Fibroblast of upper back skin (primary cell): ENCODE measurements at regions not wholly inside any gene's neighbourhood (a gene's known extent, or its start where the extent isn't known, plus 50 kb on each side); places are given as distances from the start of the nearest gene placed in this dataset.
"Not testable (repeated sequence)": the region's sequence is repeated elsewhere in the genome, so short reads cannot be mapped to it uniquely, and the experiment has no call there.

Experiments
- DNase-seq: peaks from one replicate; pipeline ENCODE4 v3.0.0-alpha.2; 2013

DNA sequence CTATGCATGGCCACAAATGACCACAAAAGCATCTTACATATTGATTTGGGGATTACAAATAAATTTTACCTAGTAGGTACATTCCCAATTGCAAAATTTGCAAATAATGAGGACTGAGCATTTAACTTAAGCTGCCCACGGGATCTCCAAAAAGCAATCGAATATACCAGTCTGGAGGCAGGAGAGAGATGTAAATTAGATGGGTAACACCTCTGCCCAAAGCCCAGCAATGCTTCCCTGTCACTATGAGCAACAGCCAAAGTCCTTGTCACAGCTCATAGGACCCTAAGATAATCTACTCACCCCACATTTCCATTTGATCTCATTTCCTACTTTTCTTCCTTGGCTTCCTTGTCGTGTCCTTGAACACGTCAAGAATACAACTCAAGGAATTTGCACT is 172.2 kb downstream of the SUCLG1 start:
- DNase-seq = no peak

DNA sequence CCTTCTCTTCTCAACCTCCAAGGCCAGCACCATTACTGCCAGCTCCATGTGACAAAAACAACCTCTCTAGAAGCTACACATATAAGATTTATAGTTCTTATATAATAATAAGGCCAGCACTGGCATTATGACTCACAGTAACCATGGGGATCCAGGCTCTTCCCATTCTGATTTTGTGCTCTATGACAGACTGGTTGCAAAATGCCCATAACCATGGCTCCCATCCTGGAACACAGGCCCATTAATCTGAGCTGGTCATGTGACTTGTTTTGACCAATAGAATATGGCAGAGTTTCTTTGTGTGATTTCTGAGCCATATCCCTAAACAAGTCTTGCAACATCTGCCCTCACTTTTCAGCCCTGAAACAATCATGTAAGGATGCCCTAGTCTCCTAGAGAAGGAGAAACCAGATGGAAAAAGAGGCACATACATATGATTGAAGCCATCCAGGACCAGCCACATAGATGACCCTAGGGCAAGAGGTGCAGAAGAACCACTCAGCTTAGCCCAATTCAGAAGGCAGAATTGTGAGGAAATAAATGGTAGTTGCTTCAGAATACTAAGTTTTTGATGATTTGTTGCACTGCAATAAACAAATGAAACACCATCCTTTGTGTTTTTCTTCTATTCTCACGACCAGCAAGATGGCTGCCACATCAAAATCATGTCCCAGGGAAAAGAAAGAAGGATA is 173.9 kb downstream of the SUCLG1 start:
- DNase-seq = no peak

DNA sequence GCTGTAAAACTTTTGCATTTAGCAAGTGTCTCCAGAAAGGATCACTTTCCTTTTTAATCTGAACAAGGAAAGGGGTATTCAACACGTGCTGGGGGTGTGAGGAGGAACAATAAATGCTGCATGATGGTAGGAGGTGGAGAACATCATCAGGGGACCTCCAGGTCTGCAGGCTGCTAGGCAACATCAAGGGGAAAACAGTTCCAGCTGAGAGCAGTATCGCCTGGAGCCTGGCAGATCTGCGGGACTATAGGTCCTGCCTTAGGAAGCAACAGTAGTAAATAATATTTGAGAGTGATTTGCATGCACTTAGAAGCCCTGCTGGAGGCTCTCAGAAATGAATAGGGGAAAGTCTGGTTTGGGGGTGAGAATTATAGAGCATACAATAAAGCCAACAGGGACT is 175.6 kb downstream of the SUCLG1 start:
- DNase-seq = no peak

DNA sequence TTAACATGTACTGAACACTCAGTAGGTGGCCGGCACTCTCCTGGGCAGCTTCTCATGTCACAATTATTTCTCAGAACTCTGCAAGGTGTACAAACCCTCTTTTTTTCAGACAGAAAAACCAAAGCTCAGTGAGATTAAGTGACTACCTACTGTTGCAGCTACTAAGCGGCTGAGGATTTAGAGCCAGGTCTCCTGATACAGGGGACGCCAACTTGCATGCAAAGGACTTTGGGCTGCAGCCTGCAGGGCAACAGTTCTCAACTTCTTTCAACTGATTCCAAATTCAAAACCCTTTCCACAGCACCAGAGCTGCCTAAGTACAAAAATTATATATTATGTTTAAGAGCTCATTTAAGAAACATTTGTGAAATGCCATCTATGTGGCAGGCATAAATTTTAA is 177.6 kb downstream of the SUCLG1 start:
- DNase-seq = no peak

DNA sequence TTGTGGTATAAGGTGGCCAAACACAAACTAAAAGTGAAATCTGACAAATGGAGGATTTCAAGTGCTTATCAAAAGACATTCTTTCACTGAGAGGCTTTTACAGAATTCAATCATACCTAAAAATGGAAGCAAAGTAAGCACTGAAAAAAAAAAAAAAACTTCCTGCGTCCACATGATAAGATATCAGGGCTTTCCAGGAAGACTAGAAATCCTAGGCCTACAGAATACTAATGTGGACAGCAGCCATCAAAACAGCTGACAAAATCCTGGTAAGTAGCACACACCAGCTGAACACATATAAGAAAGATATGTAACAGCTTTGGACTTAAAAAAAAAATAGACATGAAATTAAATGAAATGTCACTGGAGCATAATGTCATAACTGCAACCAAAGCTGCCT is 178.2 kb downstream of the SUCLG1 start:
- DNase-seq = no peak

DNA sequence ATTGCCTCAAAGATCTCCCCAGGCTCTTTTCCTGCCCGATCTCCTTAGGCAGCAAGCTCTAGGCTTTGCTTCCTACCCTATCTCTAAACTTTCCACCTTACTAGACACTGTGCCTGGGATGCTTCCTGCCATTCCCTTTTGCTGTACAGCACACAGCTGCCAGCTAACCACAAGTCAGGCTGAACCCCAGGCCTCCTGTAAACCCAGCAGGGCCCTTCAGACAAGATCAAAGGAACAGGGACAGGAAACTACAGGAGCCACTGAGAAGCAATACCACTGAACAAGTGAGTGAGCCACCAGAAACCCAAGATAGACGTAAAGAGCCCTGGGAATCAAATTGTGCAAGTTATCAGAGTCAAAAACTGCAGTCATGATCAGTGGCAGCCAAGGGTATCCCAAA is 180.7 kb downstream of the SUCLG1 start:
- DNase-seq = no peak

DNA sequence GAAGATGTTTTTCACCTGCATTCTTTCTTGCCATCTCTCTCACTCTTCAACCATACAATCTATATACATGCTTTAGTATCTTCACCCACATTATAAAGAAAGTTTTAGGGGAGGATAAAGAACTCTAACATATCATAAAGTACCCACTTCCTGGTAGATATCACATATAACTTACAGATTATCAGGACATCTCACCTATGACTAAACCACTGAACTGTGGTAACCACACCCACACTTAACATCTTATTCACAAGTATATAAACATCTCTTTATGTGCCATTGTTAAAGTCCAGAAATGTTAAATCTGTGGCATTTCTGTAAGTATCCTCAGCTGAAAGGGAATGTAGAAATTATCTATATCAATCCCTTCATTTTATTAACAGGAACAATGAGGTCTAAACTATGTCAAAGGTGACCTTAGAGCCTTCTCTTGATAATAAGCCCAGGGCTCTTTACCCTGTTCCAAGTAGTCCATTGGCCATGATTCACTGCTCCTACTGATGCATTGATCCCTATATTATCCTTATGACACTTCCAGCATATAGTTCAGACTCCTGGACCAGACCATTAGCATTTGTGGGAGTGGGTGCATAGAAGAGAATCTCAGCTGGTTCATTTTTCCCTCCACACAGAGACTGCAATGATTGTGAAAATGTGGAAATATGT is 182.4 kb downstream of the SUCLG1 start:
- DNase-seq = no peak

DNA sequence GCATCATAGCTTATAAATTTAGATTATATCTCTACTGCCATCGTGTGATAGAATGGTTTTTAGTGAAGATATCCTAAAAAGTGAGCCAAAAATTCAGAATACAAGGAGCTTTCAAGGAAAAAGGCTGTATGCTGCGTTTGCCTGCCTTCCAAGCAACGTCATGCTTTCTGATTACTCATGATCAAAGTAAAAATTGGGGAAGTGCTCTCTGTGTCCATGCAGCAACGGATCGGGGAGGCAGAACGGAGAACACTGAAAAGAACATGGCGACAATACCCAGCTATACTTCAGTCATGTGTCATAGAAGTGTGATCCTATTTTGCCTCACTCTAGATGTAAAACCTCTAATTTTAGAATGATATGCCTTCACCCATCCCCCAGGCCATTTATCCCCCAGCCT is 185.7 kb downstream of the SUCLG1 start:
- DNase-seq = no peak

DNA sequence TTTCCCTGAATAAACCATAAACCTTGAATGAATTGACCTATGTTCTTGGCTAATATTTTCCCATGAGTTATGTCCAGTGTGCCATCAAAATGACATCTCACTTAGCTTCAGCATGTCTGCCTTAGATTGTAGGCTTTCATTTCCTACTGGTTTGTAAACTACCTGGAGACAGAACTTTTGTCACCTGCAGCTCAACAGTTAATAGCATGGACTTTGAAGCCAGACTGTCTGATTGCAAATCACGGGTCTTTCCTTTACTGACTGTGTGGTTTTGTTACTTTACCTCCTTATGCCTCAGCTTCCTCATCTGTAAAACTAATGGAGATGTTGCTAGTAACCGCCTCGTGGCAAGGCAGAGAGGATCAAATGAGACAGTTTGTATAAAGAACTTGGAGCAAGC is 187.1 kb downstream of the SUCLG1 start:
- DNase-seq = no peak

DNA sequence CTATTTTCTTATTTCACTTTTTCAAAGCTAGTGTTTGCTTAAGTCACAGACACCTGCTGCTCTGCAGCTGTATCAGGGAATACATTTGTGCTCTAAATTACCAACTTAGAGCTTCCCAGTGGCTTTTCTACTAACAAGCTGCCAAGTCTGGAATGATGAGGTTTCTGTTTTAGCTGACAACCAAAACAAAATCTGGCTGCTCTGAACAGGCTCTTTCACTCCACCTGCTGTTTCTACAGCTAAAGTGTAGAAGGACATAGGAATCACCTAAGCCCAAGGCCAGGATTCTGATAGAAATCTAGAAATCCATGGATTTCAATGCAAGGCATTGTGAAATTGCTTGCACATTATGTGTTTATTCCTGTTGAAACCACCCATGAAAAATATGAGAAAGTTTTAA is 201.2 kb downstream of the SUCLG1 start:
- no peak for DNase-seq

DNA sequence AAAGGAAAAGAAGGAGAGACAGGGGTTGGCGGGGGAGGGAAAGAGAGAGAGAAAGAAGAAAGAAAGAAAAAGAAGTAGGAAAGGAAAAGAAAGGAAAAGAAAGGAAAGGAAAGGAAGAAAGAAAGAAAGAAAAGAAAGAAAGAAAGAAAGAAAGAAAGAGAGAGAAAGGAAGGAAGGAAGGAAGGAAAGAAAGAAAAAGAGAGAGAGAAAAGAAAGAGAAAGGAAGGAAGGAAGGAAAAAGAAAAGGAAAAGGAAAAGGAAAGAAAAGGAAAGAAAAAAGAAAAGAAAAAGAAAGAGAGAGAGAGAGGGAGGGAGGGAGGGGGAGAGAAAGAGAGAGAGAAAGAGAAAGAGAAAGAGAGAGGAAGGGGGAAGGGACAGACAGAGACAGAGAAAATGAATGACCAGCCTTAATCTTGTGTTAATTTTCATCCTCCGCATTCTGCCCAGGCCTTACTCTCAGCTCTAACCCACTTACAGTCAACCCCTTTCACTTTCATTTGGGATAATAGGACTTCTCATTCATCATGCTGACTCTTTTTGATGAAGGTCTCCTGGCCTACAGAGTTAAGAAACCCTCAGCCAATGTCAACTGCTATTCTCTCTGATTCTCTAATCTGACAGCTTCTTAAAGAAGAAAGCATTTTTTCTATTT is 207.3 kb downstream of the SUCLG1 start:
- DNase-seq = no peak

DNA sequence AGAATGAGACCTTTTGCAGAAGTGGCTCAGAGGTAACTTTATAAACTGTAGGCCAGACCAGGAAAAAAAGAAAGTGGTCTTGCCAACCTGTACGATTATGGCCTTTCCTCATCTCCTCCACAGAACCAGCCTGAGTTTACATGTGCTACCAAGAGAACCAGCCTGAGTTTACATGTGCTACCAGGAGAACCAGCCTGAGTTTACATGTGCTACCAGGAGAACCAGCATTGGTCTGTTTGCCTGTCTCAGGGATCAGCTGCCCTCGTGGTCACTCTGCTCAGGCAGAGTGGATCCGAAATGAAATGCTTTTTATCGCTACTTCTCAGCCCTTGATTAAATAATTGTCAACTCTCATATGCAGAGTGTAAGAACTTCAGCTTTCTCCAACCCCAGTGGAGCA is 209.9 kb downstream of the SUCLG1 start:
- DNase-seq = no peak

DNA sequence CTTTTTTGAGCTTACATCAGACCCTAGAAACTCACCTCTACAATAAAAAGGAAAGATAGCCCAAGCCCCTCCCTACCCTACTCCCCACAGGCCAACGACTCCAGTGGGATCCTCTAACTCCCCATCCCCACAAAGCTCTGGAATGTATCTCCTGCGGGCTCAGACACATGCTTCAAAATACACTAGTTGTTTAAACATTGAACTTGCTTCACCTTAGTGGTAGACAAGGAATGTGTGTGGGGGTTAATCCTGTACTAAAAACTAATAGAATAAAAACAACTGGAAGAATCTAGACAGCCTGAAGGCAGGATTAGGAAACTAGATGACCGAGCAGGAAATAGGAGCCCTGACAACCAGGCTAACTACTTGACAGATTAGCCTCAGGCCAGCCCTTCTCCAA is 211.5 kb downstream of the SUCLG1 start:
- no peak for DNase-seq

DNA sequence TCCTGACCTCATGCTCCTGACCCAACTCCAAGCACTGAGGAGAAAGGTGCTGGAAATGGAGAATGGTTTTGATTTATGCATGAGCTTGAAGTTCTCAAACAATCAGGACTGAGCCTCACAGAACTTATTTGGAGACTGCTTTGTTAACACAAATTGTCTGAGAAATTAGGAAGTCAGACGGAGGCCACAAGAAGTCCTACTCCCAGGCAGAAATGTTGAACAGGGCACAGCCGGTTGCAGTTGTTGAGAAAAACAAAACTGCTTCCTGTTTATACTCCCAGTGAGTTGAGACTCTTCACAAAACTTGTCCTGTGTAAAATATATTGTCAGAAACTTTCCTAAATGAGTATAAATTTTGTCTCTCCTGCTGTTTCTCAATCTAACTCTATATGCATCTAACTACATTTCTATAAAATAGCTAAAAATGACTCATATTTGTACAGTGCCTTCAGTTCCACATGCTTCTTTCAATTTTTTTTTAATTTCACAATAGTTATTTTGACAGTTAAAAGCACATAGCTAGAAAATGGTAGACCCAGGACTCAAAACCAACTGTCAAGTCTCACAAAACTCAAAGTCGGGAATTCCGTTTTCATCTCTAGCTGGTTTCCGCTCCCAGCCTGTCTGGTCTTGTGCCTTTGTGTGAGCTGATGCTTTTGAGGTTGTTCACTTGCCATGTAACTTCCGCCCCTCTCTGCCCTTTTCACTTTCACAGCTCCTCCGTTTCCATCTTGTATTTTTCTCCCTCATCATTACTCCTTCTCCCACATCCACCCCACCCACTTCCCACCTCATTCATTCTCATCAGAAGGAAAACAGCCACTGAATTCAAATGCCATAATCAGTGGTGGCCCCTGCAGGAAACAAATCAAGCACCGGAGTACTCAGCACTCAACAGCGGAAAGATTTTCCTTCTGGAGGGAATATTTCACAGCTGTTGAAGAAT is 215.0 kb downstream of the SUCLG1 start:
- DNase-seq = no peak

DNA sequence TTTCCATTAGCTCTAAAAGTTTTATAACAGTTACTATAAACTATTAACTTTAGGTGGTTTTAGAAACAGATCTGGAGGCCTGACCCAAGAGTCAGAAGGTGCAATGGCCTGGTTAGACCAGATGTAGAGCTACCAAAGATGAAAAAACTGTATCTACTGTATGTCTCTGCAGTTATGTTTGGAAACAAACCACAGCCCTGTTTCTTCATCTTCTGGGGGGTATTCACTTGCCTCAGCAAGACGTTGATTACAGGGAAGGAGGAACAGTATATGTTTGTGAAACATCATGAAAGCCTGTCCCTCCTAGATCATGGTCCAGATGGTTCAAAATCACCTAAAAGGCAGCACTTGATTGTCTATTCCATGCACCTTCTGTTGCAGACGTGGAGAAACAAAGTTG is 220.2 kb downstream of the SUCLG1 start:
- DNase-seq = no peak

DNA sequence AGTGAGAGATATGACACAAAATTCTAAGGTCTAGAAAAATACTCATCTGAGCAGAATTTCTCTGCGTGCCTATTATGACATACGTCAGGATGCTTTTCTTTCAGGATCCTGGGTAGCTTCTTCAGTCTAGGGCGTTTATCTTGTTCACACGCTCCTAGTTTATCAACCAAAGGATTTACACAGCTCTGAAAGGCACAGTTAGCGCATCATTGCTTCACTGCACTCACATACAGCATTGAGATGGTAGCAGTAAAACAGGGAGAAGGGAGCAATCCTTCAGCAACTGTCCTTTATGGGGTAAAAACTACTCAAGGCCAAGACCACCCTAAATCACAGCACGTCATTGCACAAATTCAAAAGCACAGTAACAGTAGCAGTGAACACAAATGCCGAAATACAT is 222.8 kb downstream of the SUCLG1 start:
- DNase-seq = no peak

DNA sequence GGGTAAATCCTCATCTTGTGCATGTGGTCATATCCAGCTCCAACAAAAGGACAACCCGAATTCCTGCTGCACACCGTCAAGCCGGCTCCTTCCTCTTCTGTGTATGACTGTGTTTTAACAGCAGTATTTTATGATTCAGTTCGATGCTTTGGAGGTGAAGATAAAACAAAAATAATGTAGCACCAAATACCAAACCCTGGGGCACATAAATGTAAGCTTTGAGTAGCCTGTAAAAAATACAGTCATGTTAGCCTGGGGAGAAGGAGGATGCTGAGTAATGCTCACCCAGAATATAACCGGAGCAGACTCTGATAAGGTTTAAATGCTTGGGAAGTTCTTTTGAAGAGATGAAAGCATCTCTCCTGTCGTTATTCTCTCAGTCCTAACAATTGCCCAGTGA is 225.0 kb downstream of the SUCLG1 start:
- no peak for DNase-seq

DNA sequence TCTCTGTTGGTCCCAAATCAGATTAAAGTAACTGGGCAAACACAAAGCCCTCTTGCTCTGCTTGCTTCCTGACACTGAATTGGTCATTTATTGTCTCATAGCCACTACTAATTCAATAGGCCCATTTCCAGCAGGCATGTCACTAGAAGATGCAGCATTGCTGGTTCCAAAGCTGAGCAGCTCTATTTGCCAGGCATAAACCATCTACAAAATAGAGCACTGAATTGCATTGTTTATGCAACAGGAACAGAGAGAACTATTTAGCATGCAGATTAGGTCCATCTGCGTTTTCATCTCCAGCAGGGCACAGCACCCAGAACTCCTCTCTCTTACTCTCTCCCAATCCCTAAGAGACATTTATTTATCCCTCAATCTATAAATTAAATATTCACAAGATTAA is 227.6 kb downstream of the SUCLG1 start:
- DNase-seq = no peak

DNA sequence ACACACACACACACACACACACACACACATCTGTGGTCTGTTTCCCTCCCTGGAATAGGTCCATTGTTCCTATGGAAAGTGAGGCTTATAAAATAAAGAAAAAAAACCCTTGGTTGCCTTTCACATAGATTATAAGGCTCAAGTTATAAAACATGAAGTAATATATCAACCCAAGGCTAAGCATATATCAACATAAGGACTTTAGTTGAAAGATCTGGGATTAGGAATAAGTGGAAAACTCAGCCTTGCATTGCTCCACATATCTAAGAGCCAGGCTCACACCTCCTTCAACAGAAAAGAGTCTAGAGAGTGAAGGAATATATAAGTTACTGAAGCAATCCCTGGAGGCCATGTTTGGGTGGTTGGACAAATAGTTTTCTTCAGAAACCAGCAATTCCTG is 235.0 kb downstream of the SUCLG1 start:
- DNase-seq = no peak

DNA sequence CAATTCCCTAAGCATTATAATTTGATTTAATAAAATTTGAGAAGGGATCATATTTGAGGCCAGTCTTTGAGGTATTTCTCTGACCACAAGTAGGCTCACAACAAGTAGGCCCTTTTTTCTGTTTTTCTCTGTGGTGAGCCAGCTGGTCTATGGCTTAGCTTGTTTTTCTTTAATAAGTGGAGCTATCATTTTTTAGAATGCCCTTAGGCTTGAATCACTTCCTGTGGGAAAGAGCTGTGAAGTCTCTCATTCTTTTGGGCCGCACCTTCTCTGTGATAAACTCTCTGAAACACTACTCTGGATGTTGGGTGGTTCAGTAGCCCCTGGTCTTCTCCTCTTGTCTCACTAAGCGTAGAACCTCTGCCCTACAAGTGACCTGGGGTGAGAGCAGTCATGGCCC is 235.9 kb downstream of the SUCLG1 start:
- no peak for DNase-seq

DNA sequence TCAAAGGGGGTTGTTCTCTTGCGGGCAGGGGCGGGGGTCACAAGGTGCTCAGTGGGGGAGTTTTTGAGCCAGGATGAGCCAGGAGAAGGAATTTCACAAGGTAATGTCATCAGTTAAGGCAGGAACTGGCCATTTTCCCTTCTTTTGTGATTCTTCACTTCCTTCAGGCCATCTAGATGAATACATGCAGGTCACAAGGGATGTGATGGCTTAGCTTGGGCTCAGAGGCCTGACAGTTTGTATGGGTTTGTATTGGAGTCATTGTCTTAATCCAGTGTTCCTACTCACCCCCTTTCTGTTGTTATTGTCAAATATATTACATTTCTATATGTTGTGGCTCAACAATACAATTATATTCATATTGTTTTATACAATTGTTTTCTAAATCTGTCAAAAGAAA is 238.0 kb downstream of the SUCLG1 start:
- DNase-seq = not testable (repeated sequence)

DNA sequence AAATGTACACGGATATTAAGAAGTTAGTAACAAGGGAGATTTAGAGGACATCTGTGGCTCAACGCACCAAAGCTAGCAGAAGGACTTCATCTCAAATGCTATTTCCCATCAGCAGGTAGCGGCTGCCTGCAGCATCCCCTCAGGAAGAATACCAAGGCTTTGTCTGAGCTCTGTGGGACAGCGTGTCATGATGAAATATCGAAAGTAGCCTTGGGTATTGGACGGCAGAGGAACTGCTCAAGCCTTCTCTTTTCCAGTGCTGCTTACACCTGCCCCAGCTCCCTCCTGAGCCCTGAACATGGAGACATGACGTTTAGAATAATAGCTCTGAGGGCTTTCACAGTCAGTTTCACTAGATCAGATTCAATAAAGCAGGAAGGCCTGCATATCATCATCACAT is 241.6 kb downstream of the SUCLG1 start:
- no peak for DNase-seq

DNA sequence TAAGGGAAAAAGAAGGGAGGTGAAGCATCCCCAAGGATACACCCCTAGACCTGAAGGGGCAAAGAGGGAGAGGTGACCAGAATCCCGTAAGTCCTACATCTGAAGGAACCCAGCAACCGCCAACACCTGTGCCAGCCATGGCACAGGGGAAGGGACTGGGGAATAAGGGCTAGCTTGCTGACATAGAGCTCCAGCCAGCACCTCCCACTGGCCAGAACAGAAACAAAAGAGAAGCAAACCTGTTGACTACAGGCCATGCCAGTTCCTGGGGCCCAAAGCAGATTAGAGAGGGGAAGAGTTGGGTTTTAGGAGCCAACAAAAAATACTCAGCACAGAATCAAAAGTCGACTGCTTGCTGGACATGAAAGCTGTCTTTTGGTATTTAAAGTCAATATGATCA is 244.6 kb downstream of the SUCLG1 start:
- DNase-seq = no peak
